Hepatocyte (in vitro differentiated cells): ENCODE measurements at regions not wholly inside any gene's neighbourhood (a gene's known extent, or its start where the extent isn't known, plus 50 kb on each side); places are given as distances from the start of the nearest gene placed in this dataset.

Source experiments
- CTCF ChIP-seq: fragments of 200-600 bp; sonication (generic); IDR thresholded peaks from 2 replicates; pipeline ENCODE4 v1.5.1; 2016; ENCODE audit warnings: antibody characterized with exemption, mild to moderate bottlenecking; ENCODE audit not compliant: poor library complexity
- EZH2 ChIP-seq: fragments of 200-600 bp; sonication (generic); IDR thresholded peaks from 2 replicates; pipeline ENCODE4 v1.6.1; 2016; ENCODE audit warnings: antibody characterized with exemption, mild to moderate bottlenecking, borderline replicate concordance
- EZH2phosphoT487 ChIP-seq: fragments of 200-600 bp; sonication (generic); IDR thresholded peaks from one replicate; pipeline ENCODE4 v1.6.1; 2018; ENCODE audit warnings: antibody characterized with exemption, mild to moderate bottlenecking, low read depth, moderate library complexity; ENCODE audit not compliant: unreplicated experiment, severe bottlenecking

DNA sequence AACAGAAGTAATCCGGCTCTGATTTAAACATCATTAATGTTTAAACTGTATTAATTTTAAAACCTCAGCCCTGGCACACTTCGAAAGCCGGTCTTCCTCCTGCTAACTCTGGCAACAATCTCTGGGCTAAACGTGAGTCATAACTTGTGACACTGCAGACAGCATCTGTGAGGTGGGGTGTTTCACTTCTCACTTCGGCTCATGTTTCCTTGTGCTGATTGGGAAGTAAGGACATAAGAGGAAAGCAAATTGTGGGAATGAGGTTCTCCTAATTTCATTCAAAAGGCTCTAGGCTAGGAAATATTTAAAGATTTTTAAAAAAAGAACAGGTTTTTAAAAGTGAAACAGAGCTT, 139.9 kb upstream of the USP9X start:
- no peak for TF ChIP-seq CTCF
- no peak for TF ChIP-seq EZH2phosphoT487
- no peak for TF ChIP-seq EZH2
